HG03064 (cell line): ENCODE measurements at regions not wholly inside any gene's neighbourhood (a gene's known extent, or its start where the extent isn't known, plus 50 kb on each side); places are given as distances from the start of the nearest gene placed in this dataset.

Experiments used
- ATAC-seq: cut with Tn5 transposase; IDR thresholded peaks from one replicate; pipeline ENCODE4 v1.9.1; 2021; ENCODE audit warnings: low read depth; ENCODE audit not compliant: unreplicated experiment

DNA sequence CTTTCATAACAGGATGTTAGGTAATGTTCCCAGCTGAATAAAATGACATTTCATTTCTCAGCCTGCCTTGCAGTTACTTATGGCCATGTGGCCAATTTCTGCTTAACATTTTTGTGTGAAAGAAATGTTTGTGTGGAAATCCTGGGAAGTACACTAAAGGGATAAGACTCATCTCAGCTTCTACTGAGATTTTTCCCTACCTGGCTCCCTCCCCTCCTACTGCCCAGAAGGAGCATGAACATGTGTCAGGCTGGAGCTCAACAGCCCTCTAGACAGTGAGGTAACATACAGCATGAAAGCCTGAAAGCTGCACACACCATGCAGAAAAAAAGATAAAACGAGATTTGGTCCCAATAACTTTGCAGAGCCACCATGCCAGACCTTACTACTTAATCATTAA, 288.4 kb upstream of the COX7C start:
- no peak for ATAC-seq

GRCh38 chr5:86330736-86331135, 287.0 kb upstream of the COX7C start:
- ATAC-seq, result no peak

- no peak for ATAC-seq
Observed at GRCh38 chr5:86332851-86333250, 284.9 kb upstream of the COX7C start.

DNA sequence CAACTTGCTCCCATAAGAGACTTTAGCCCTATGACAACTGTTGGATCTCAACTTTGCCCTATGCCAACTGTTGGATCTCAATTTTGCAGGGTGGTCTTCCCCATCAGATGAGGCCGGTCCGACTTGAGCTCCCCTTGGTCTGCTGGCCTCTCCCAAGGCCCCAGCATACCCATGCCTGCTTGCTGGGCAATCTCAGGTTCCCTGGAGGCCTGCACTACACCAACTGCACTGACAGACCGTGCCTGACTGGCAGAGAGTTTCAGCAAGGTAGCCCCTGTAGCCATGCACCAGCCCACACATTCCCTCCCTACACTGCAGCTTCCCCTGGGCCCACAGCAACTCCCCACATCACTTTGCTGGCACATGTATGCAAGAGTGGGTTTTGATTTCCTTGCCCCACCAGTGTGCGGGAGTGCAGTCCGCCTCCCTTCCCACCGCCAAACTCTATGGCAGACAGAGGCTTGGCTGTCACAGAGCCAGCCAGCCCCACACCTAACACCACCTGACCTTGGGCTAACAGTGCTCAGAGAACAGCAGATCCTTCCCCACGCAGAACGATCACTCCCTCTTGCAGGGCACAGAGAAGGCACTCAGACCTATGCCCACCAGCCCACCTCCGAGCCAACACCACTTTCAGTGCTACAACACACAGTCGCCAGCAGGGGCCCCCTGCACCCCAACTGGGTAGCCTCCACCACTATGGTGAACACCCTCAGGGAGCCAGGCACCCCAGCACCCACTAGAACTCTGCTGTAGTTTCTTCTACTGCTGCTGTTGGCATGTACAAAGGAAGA, 279.9 kb upstream of the COX7C start:
- ATAC-seq, result no peak

DNA sequence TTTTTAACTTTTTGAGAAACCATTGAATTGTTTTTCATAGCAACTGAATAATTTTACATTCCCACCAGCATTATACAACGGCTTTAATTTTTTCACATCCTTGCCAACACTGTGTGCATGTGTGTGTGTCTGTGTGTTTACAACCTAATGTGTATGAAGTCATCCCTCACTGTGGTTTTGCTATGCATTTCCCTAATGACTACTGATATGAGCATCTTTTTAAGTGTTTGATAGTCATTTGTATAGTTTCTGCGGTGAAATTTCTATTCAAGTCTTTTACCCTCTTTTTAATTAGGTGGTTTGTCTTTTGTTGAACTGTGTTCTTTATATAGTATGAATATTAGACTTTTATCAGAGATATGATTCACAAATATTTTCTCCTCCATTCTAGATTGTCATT, 263.1 kb upstream of the COX7C start:
- ATAC-seq, result no peak

DNA sequence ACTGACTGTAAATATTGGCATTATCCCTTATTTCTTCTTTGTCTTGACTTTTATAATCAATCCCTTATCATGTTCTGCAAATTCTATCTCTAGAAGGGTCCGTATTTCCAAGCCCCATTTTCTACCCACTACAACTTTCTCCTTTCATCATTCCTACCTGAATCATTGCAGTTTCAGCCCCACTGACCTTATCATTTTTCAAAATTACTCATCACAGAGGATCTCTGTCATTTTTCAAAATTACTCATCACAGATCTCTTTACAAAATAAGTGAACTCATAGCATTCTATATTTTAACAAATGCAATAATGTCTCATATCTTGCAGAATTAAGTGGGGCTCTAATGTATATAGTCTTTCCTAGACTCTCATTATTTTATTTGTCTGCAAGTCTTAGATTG, 256.9 kb upstream of the COX7C start:
- ATAC-seq, result no peak

DNA sequence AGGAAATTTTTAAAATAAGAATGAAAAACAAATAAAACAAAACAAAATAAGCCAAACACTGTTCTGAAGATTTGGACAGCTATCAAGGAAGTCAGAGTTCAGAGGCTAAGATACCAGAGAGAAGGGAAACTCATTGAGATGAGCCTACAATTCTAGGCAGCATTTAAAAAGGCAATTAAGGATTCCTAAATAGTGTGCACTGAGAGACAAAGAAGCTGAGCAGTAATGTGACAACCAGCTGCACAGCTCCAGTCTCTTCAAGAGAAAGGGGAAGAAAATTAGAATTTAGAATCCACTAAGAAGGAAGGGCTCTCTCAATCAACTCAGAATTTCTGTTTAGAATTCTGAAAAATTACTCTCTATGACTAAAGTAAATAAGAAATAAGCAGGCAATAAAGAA, 246.7 kb upstream of the COX7C start:
- no peak for ATAC-seq

DNA sequence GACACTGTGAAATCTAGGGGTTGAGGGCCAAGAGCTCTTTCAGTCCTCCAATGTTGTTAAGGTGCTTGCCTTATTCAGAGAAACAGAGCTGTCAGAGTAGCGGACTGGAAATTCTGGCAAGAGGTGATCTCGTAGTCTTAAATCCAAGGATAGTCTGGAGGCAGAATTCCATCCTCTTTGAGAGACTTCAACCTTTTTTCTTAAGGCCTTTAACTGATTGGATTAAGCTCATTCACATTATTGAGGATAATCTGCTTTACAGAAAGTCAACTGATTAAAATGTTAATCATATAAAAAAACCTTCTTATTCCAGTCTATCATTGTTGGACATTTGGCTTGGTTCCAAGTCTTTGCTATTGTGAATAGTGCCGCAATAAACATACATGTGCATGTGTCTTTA, 243.1 kb upstream of the COX7C start:
- no peak for ATAC-seq

- no peak for ATAC-seq
Observed at GRCh38 chr5:86376214-86376613, 241.5 kb upstream of the COX7C start.

- ATAC-seq, result no peak
Observed at GRCh38 chr5:86403190-86403589, 214.6 kb upstream of the COX7C start.

DNA sequence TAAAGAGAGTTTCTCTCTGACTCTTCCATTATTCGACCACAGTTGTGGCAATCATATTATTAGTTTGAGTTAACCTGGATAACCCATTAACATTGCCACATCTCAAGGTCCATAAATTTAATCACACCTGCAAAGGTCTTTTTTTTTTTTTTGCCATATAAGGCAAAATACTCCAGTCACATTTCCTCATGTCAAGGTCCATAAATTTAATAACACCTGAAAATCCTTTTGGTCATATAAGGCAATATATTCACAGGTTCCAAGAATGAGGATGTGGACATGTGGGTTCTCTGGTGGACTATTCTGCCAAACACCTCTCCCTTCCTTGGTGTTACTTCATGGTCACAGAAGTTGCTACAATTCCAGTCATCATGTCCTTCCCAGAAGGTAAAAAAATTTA, 213.5 kb upstream of the COX7C start:
- no peak for ATAC-seq

- ATAC-seq, result no peak
Observed at GRCh38 chr5:86407711-86408110, 210.0 kb upstream of the COX7C start.

DNA sequence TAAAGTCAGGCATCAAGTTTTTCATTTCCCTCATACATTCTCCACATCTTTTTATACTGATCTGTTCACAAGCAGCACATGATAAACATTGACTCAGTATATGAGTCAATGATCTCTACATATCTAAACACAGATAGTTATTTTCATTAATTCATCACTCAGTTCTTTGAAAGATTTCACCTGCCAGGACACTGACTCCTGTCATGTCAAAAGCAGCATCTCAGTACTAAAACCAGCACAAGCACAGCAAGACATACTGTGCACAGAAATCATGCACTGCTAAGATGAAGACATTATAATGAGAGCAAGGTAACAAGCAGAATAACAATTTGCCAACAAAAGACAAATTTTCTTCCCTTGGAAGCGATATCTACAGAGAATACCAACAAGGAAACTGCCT, 206.1 kb upstream of the COX7C start:
- ATAC-seq, result no peak

GRCh38 chr5:86427158-86427557, 190.6 kb upstream of the COX7C start:
- ATAC-seq, result no peak

- ATAC-seq, result no peak
Observed at GRCh38 chr5:86439593-86440110, 178.1 kb upstream of the COX7C start.

DNA sequence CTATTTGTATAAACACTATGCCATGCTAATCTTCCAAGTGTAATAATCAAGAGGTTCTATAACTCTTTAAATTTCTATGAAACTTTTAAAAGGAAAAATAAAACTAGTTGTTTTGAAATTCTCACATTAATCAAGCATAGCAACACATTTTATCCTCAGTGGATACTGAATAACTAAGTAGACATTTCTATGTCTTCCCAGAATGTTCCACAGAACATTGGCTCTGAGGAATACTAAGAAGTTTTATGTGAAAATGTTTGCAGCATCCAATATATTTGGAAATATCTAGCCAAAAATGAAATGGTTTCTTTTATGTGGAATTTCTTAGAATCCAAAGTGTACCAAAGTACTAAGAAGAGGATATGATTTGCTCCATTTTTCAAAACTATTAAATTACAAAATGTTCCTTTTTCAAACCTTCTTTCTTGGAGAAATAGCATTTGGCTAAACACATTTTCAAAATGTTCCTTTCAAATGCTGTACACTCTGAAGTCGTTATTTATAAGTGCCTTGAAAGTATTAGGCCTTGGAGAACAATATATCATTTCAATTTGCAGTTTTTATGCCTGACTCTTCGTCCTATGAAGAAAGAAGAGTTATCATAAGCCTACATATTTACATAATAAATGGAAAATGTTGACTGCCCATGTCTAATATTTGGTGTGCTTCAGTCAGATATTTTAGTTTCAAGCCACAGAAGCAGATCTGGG, 175.6 kb upstream of the COX7C start:
- no peak for ATAC-seq

- no peak for ATAC-seq
Observed at GRCh38 chr5:86447362-86447761, 170.4 kb upstream of the COX7C start.

DNA sequence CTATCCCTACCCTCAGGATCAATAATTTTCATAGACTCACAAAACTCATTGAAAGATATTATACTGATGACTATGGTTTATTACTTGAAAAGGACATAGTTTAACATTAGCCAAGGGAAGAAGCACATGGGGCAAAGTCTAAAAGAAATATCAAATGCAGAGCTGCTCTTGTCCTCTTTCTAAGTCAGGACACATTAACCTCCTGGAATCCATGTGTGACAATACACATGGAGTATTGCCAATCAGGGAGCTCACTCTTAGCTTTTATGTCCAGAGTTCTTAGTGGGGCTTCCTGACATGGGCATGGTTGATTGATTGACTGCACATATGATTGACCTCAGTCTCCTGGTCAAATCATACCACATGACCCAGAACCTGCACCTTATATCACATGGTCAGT, 165.5 kb upstream of the COX7C start:
- no peak for ATAC-seq

DNA sequence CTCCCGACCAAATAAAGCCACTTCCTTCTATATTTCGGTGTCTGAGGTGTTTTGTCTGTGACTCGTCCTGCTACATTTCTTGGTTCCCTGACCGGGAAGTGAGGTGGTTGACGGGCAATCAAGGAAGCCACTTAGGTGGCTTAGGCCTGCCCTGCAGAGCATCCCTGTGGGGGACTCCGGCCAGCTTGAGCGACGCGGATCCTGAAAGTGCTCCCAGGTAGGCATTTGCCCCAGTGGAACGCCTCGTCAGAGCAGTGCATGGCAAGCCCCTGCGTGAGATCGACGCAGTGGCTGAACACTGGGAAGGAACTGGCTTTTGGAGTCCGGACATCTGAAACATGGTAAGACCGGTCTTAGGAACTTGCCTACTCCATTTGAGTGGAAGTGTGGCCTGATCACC, 157.2 kb upstream of the COX7C start:
- no peak for ATAC-seq

DNA sequence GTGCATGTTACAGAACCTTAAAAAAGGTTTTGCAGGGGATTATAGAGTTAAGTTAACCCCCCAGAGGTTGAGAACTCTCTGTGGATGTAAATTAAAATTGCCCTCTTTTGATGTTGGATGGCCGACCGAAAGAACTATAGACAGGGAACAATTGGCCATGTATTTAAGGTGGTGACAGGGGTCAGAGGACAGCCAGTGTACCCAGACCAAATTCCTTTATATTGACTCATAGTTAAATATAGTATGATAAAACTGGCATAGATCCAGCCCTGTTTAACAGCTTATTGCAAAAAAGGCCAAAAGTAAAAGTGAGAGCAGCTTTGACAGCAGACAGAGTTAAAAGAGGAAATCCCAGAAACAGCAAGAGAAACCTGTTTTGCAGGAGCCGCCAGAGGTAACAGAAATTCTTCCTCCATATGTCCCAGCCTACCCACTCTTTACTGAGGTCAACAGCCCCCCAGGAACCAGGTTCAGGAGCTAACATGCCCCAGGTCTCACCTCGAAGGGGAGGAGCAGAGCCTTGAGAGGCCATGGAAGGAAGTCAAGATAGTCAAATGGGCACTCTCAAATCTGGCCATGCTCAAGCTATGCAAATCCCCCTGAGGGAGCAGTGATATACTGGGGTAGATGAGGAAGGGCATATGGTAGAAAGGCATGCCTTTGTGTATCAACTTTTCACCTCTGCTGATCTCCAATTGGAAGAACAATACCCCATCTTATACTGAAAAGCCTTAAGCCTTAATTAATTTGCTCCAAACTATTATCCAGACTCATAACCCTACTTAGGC, 156.4 kb upstream of the COX7C start:
- no peak for ATAC-seq

- ATAC-seq, result no peak
Observed at GRCh38 chr5:86463339-86463738, 154.4 kb upstream of the COX7C start.
